H1 (cell line): ENCODE measurements at regions not wholly inside any gene's neighbourhood (a gene's known extent, or its start where the extent isn't known, plus 50 kb on each side); places are given as distances from the start of the nearest gene placed in this dataset.
A peak's percentile ranks its signal among the peaks of the same experiment; 100 is the strongest.

Source experiments
- CTCF ChIA-PET: fragments of 300-600 bp; sonication (Branson Sonifier 250); formaldehyde crosslinking; loops from one replicate; lab custom pipeline; 2021; ENCODE audit not compliant: partially characterized antibody; lab: Charles Lee
- POLR2A ChIA-PET: fragments of 300-600 bp; sonication (Branson Sonifier 250); formaldehyde crosslinking; loops from one replicate; lab custom pipeline; 2021; ENCODE audit warnings: inconsistent platforms; ENCODE audit not compliant: partially characterized antibody; lab: Charles Lee
- DNase-seq, 2 experiments: peaks; one replicate each; pipeline versions ENCODE4 v3.0.0 to v3.0.0-alpha.2; 2010 to 2022; ENCODE audit warnings: low spot score in 2 of 2, low read depth in 1 of 2, mixed read lengths in 1 of 2
- FAIRE-seq: peaks from 2 replicates; lab custom pipeline; 2011; peaks lifted over from hg19 to GRCh38; lab: Jason Lieb, UNC
- H2AFZ ChIP-seq: 2 replicates; pipeline ENCODE4 v1.8.1; 2012; ENCODE audit warnings: low read length, inconsistent platforms
- H2AK5ac ChIP-seq: 2 replicates; pipeline ENCODE4 v1.6.1; 2013; ENCODE audit warnings: low read depth, low read length
- H2BK120ac ChIP-seq: replicated peaks from 2 replicates; pipeline ENCODE3; 2013; ENCODE audit warnings: low read depth, low read length, inconsistent platforms
- H2BK12ac ChIP-seq: 2 replicates; pipeline ENCODE4 v1.6.1; 2013; ENCODE audit warnings: low read depth, low read length
- H2BK15ac ChIP-seq: 2 replicates; pipeline ENCODE4 v1.6.1; 2013; ENCODE audit warnings: low read length
- H2BK20ac ChIP-seq: 2 replicates; pipeline ENCODE4 v1.6.1; 2013; ENCODE audit warnings: low read length
- H2BK5ac ChIP-seq: 2 replicates; pipeline ENCODE4 v1.6.1; 2013; ENCODE audit warnings: low read depth, low read length
- H3K14ac ChIP-seq: 2 replicates; pipeline ENCODE4 v1.6.1; 2013; ENCODE audit warnings: inconsistent platforms; ENCODE audit not compliant: insufficient read length
- H3K18ac ChIP-seq: 2 replicates; pipeline ENCODE4 v1.6.1; 2013; ENCODE audit warnings: low read length; ENCODE audit errors: extremely low read depth
- H3K23ac ChIP-seq: 2 replicates; pipeline ENCODE4 v1.6.1; 2013; ENCODE audit warnings: inconsistent platforms; ENCODE audit not compliant: insufficient read length
- H3K23me2 ChIP-seq: 2 replicates; pipeline ENCODE4 v1.6.1; 2013; ENCODE audit warnings: low read depth, low read length
- H3K27ac ChIP-seq: 2 replicates; pipeline ENCODE4 v1.6.1; 2011; ENCODE audit warnings: low read depth, low read length, inconsistent platforms
- H3K27me3 ChIP-seq, 4 experiments: replicated peaks in 1 of 4; 1 replicate in 1 of 4; 2 replicates in 3 of 4; pipeline versions ENCODE4 v1.6.1 to v1.8.1; 2011 to 2013; ENCODE audit warnings: low read length in 3 of 4, mild to moderate bottlenecking in 3 of 4, inconsistent platforms in 2 of 4, mixed read lengths in 2 of 4, moderate library complexity in 1 of 4; ENCODE audit not compliant: control insufficient read depth in 3 of 4, insufficient read depth in 3 of 4; ENCODE audit errors: extremely low read depth in 1 of 4
- H3K36me3 ChIP-seq, 4 experiments: 2 replicates each; pipeline versions ENCODE4 v1.6.1 to v1.8.1; 2011 to 2013; ENCODE audit warnings: mild to moderate bottlenecking in 4 of 4, low read length in 3 of 4, moderate library complexity in 2 of 4, control low read depth in 1 of 4, inconsistent platforms in 1 of 4; ENCODE audit not compliant: insufficient read depth in 4 of 4, control insufficient read depth in 2 of 4
- H3K4ac ChIP-seq: replicated peaks from 2 replicates; pipeline ENCODE3; 2013; ENCODE audit warnings: low read length, low read depth, mixed read lengths, inconsistent platforms; ENCODE audit not compliant: insufficient read length
- H3K4me1 ChIP-seq, 4 experiments: replicated peaks in 1 of 4; 1 replicate in 1 of 4; 2 replicates in 3 of 4; pipeline versions ENCODE4 v1.6.1 to v1.8.1; 2011 to 2013; ENCODE audit warnings: low read length in 3 of 4, inconsistent platforms in 2 of 4, mixed read lengths in 1 of 4; ENCODE audit not compliant: insufficient read depth in 4 of 4, control insufficient read depth in 3 of 4
- H3K4me2 ChIP-seq, 2 experiments: 2 replicates each; pipeline versions ENCODE4 v1.6.1 to v1.8.1; 2011 to 2013; ENCODE audit warnings: low read depth in 2 of 2, low read length in 2 of 2, control low read depth in 1 of 2, inconsistent platforms in 1 of 2, mild to moderate bottlenecking in 1 of 2; ENCODE audit not compliant: insufficient read depth in 1 of 2
- H3K4me3 ChIP-seq, 4 experiments: fragments of 200-600, 300-600 bp in 1 of 4; sonication (generic), shearing (Covaris generic), sonication (Bioruptor Twin) in 1 of 4; 2 replicates each; pipeline versions ENCODE4 v1.5.1 to v1.8.1; 2011 to 2016; ENCODE audit warnings: low read length in 4 of 4, low read depth in 3 of 4, control low read depth in 2 of 4, inconsistent platforms in 2 of 4, mild to moderate bottlenecking in 2 of 4, mixed read lengths in 1 of 4, moderate library complexity in 1 of 4; ENCODE audit not compliant: insufficient read depth in 2 of 4; ENCODE audit errors: extremely low read depth in 1 of 4
- H3K56ac ChIP-seq: replicated peaks from 2 replicates; pipeline ENCODE3; 2013; ENCODE audit warnings: low read depth, mild to moderate bottlenecking, mixed read lengths, low read length, inconsistent platforms; ENCODE audit not compliant: insufficient read length
- H3K79me1 ChIP-seq: 2 replicates; pipeline ENCODE4 v1.6.1; 2013; ENCODE audit warnings: low read depth, low read length, control low read depth
- H3K79me2 ChIP-seq, 2 experiments: 2 replicates each; pipeline versions ENCODE4 v1.6.1 to v1.8.1; 2012 to 2013; ENCODE audit warnings: low read length in 2 of 2, mild to moderate bottlenecking in 2 of 2, inconsistent platforms in 1 of 2; ENCODE audit not compliant: insufficient read depth in 2 of 2, control insufficient read depth in 1 of 2
- H3K9ac ChIP-seq, 4 experiments: replicated peaks in 1 of 4; 1 replicate in 1 of 4; 2 replicates in 3 of 4; pipeline versions ENCODE4 v1.6.1 to v1.8.1; 2011 to 2013; ENCODE audit warnings: low read depth in 3 of 4, low read length in 3 of 4, control low read depth in 2 of 4, mild to moderate bottlenecking in 2 of 4, moderate library complexity in 2 of 4, inconsistent platforms in 1 of 4; ENCODE audit errors: extremely low read depth in 1 of 4
- H3K9me3 ChIP-seq, 2 experiments: 2 replicates each; pipeline versions ENCODE4 v1.6.1 to v1.8.1; 2012 to 2013; ENCODE audit warnings: mild to moderate bottlenecking in 2 of 2, moderate library complexity in 2 of 2, control low read depth in 1 of 2, inconsistent platforms in 1 of 2, low read depth in 1 of 2, low read length in 1 of 2, mixed read lengths in 1 of 2; ENCODE audit not compliant: insufficient read depth in 2 of 2
- H4K20me1 ChIP-seq, 2 experiments: replicated peaks in 1 of 2; 2 replicates each; pipeline versions ENCODE3 to v1.8.1; 2011 to 2013; ENCODE audit warnings: inconsistent platforms in 2 of 2, low read length in 2 of 2, mild to moderate bottlenecking in 1 of 2; ENCODE audit not compliant: insufficient read depth in 2 of 2, control insufficient read depth in 1 of 2
- H4K5ac ChIP-seq: 2 replicates; pipeline ENCODE4 v1.6.1; 2013; ENCODE audit warnings: low read length, low read depth, mixed read lengths, inconsistent platforms; ENCODE audit not compliant: insufficient read length
- H4K8ac ChIP-seq: 2 replicates; pipeline ENCODE4 v1.8.0; 2013; ENCODE audit warnings: mild to moderate bottlenecking, moderate library complexity, low read length, inconsistent platforms; ENCODE audit not compliant: insufficient read depth; ENCODE audit errors: extremely low read depth
- H4K91ac ChIP-seq: replicated peaks from 2 replicates; pipeline ENCODE3; 2013; ENCODE audit warnings: low read length, mixed read lengths, inconsistent platforms; ENCODE audit not compliant: insufficient read length
- EP300 ChIP-seq, 2 experiments: IDR thresholded peaks; 1 replicate in 1 of 2; 2 replicates in 1 of 2; pipeline ENCODE4 v1.6.1; 2011 to 2012; ENCODE audit warnings: low read depth in 2 of 2, low read length in 2 of 2, mild to moderate bottlenecking in 2 of 2, borderline replicate concordance in 1 of 2, inconsistent platforms in 1 of 2, moderate library complexity in 1 of 2
- WGBS, 2 experiments: shearing (Covaris generic) in 1 of 2; methylation state at CpG; one replicate each; pipeline versions ENCODE4 v1.1.6 to v1.1.7; 2013 to 2015; ENCODE audit warnings: low lambda C conversion rate in 2 of 2, mixed read lengths in 2 of 2, inconsistent platforms in 1 of 2, low coverage in 1 of 2, missing lambda C conversion rate in 1 of 2; ENCODE audit not compliant: insufficient replicate concordance in 2 of 2, insufficient coverage in 1 of 2, insufficient read length in 1 of 2; ENCODE audit errors: extremely low coverage in 1 of 2, missing lambda C conversion rate in 1 of 2; 5-methylcytosine and 5-hydroxymethylcytosine counted together

DNA sequence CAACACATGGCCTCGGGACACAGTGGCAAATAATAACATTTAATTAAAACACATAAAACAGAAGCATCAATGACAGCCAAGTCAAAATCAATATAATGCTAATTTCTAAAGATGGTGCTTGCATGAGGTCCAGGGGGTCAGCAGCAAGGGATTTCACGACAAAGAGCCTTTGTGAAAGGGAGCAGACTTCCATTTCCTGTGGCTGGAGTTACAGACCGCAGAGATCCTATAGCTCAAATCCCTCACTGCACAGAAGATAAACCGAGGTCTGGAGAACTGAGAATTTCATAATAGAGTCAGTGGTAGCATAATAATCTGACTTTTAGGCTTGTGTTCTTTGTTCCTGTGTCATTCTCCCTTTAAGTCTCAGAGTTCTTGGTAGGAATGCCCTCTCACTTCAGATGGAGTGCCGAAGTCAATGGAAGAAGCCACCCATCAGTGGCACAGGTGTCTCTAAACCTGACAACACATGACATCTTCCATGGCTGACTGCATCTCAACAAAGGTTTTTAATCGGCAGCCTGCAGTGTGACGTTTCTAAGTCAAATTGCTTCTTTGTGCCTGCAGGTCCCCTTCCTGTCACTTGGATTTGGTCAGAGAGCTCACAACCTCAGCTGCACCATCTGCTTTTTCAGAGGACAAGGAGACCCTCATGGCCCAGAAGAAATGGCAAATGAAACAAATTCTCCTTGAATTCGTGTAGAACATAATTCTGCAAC is 67.4 kb downstream of the CARTPT start:
- H3K79me2 ChIP-seq: no peaks in the 10 kb centered on the region
- no peak overlapping the region for H3K4me2 ChIP-seq
- no peak overlapping the region for H2BK20ac ChIP-seq
- H3K9ac ChIP-seq: no peak overlapping the region
- no peaks in the 10 kb centered on the region for H3K79me1 ChIP-seq
- H4K8ac ChIP-seq: no peak overlapping the region
- DNase-seq (no peak), FAIRE-seq (no peak)
- H3K27me3 ChIP-seq: no peaks in the 10 kb centered on the region
- H4K20me1 ChIP-seq: no peaks in the 10 kb centered on the region
- no peak overlapping the region for H2BK12ac ChIP-seq
- peaks cover 0 to 6% (median 4%) of the 10 kb centered on the region in 4 experiments; a peak in 5 of 7 replicates for H3K4me1 ChIP-seq
- no peak overlapping the region for H4K91ac ChIP-seq
- ChIA-PET POLR2A (no interaction called here), CTCF (no interaction called here)
- H2AFZ ChIP-seq: no peak overlapping the region
- no peak overlapping the region for H2BK5ac ChIP-seq
- H2BK15ac ChIP-seq: 0 out of 2 replicates have a peak overlapping the region, but pooled peaks have one; percentile 20
- no peaks in the 10 kb centered on the region for H3K9me3 ChIP-seq
- H3K27ac ChIP-seq: no peak overlapping the region
- no peaks in the 10 kb centered on the region for H3K36me3 ChIP-seq
- no peak overlapping the region for H4K5ac ChIP-seq
- H3K56ac ChIP-seq: no peak overlapping the region
- no peak overlapping the region for H2AK5ac ChIP-seq
- H3K14ac ChIP-seq: no peak overlapping the region
- WGBS, 2 experiments: 84% methylated on average over 8 of the region's 8 CpGs; no CpG with 5 or more reads in 1 of the 2 experiments
- no peaks in the 10 kb centered on the region for H3K23me2 ChIP-seq
- H3K4ac ChIP-seq: no peak overlapping the region
- H3K23ac ChIP-seq: no peak overlapping the region
- no peak overlapping the region for H3K4me3 ChIP-seq
- H3K18ac ChIP-seq: no peak overlapping the region
- no peak overlapping the region for H2BK120ac ChIP-seq
- TF ChIP-seq EP300 (IDR thresholded peaks at IDR 0.05; ENCODE audit: borderline replicate concordance in 1 of 2, low read depth in 2 of 2, low read length in 2 of 2): no peak
